H1 (cell line): ENCODE measurements at regions not wholly inside any gene's neighbourhood (a gene's known extent, or its start where the extent isn't known, plus 50 kb on each side); places are given as distances from the start of the nearest gene placed in this dataset.

Experiments
- CHD2 ChIP-seq: IDR thresholded peaks from 2 replicates; pipeline ENCODE4 v1.6.1; 2012; ENCODE audit warnings: low read length, improper control_type of control experiment
- GABPA ChIP-seq: IDR thresholded peaks from 2 replicates; pipeline ENCODE4 v1.6.1; 2011; ENCODE audit warnings: mild to moderate bottlenecking, low read length, moderate library complexity, borderline replicate concordance; ENCODE audit not compliant: insufficient read depth
- KDM1A ChIP-seq: fragments of 200-600, 300-600 bp; sonication (generic); IDR thresholded peaks from 2 replicates; pipeline ENCODE4 v1.7.1; 2016; ENCODE audit warnings: mild to moderate bottlenecking, low read length, borderline replicate concordance
- SAP30 ChIP-seq: fragments of 300-600 bp; sonication (generic); IDR thresholded peaks from 2 replicates; pipeline ENCODE4 v1.7.1; 2012; ENCODE audit warnings: low read length, moderate library complexity, mild to moderate bottlenecking, inconsistent platforms; ENCODE audit not compliant: insufficient read depth, insufficient replicate concordance
- SRF ChIP-seq: IDR thresholded peaks from 2 replicates; pipeline ENCODE4 v1.6.1; 2011; ENCODE audit warnings: mild to moderate bottlenecking, low read depth, low read length, moderate library complexity
- TEAD4 ChIP-seq: IDR thresholded peaks from 2 replicates; pipeline ENCODE4 v1.6.1; 2012; ENCODE audit warnings: low read depth, low read length, inconsistent platforms, mixed read lengths
- TF ChIP-seq, protein P1 (sequence below): fragments of 300-600 bp; sonication (generic); IDR thresholded peaks from 2 replicates; pipeline ENCODE4 v1.7.1; 2012; ENCODE audit warnings: low read length, moderate library complexity, mild to moderate bottlenecking, inconsistent platforms; ENCODE audit not compliant: insufficient replicate concordance
- TF ChIP-seq, protein P2 (sequence below): IDR thresholded peaks from 2 replicates; pipeline ENCODE4 v1.6.1; 2011; ENCODE audit warnings: low read depth, mild to moderate bottlenecking, low read length; ENCODE audit not compliant: insufficient read depth

DNA sequence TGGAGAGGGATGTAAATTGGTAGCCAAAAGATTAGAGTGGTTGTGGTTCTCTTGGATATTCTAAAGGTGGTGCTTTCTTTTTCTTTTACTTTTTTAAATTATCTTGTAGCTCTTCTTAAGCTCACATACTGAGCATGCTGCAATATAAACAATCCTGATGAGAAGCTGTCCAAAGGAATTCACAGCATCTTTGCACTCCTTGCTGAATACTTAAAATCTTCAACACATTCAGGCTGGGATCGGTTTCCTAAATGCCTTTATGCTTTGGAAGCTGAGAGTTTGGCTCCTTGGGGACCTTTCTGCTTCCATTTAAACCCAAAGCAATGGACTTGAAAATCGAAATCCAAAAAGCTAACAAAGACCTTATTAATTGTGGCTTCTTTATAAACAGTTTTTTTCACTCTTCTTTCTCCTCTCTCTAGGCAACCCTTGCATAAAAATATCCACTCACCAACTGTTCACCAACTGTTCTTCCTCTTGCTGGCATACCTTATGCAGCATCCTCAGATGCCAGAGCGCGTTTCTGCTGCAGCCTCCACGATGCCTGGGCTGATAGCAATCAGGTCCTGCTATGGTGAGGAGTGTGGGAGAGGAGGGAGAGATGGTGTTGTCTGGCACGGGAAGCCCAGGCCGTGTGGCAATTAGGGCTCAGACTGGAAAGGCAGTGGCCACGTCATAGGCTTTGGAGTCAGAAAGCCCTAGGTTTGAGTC, 535.8 kb upstream of the DAB1 start (continued):
- TF ChIP-seq, protein P1, sequence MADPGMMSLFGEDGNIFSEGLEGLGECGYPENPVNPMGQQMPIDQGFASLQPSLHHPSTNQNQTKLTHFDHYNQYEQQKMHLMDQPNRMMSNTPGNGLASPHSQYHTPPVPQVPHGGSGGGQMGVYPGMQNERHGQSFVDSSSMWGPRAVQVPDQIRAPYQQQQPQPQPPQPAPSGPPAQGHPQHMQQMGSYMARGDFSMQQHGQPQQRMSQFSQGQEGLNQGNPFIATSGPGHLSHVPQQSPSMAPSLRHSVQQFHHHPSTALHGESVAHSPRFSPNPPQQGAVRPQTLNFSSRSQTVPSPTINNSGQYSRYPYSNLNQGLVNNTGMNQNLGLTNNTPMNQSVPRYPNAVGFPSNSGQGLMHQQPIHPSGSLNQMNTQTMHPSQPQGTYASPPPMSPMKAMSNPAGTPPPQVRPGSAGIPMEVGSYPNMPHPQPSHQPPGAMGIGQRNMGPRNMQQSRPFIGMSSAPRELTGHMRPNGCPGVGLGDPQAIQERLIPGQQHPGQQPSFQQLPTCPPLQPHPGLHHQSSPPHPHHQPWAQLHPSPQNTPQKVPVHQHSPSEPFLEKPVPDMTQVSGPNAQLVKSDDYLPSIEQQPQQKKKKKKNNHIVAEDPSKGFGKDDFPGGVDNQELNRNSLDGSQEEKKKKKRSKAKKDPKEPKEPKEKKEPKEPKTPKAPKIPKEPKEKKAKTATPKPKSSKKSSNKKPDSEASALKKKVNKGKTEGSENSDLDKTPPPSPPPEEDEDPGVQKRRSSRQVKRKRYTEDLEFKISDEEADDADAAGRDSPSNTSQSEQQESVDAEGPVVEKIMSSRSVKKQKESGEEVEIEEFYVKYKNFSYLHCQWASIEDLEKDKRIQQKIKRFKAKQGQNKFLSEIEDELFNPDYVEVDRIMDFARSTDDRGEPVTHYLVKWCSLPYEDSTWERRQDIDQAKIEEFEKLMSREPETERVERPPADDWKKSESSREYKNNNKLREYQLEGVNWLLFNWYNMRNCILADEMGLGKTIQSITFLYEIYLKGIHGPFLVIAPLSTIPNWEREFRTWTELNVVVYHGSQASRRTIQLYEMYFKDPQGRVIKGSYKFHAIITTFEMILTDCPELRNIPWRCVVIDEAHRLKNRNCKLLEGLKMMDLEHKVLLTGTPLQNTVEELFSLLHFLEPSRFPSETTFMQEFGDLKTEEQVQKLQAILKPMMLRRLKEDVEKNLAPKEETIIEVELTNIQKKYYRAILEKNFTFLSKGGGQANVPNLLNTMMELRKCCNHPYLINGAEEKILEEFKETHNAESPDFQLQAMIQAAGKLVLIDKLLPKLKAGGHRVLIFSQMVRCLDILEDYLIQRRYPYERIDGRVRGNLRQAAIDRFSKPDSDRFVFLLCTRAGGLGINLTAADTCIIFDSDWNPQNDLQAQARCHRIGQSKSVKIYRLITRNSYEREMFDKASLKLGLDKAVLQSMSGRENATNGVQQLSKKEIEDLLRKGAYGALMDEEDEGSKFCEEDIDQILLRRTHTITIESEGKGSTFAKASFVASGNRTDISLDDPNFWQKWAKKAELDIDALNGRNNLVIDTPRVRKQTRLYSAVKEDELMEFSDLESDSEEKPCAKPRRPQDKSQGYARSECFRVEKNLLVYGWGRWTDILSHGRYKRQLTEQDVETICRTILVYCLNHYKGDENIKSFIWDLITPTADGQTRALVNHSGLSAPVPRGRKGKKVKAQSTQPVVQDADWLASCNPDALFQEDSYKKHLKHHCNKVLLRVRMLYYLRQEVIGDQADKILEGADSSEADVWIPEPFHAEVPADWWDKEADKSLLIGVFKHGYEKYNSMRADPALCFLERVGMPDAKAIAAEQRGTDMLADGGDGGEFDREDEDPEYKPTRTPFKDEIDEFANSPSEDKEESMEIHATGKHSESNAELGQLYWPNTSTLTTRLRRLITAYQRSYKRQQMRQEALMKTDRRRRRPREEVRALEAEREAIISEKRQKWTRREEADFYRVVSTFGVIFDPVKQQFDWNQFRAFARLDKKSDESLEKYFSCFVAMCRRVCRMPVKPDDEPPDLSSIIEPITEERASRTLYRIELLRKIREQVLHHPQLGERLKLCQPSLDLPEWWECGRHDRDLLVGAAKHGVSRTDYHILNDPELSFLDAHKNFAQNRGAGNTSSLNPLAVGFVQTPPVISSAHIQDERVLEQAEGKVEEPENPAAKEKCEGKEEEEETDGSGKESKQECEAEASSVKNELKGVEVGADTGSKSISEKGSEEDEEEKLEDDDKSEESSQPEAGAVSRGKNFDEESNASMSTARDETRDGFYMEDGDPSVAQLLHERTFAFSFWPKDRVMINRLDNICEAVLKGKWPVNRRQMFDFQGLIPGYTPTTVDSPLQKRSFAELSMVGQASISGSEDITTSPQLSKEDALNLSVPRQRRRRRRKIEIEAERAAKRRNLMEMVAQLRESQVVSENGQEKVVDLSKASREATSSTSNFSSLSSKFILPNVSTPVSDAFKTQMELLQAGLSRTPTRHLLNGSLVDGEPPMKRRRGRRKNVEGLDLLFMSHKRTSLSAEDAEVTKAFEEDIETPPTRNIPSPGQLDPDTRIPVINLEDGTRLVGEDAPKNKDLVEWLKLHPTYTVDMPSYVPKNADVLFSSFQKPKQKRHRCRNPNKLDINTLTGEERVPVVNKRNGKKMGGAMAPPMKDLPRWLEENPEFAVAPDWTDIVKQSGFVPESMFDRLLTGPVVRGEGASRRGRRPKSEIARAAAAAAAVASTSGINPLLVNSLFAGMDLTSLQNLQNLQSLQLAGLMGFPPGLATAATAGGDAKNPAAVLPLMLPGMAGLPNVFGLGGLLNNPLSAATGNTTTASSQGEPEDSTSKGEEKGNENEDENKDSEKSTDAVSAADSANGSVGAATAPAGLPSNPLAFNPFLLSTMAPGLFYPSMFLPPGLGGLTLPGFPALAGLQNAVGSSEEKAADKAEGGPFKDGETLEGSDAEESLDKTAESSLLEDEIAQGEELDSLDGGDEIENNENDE = no peak
- TF ChIP-seq SAP30 (no peak), TEAD4 (no peak), CHD2 (no peak), SRF (no peak), GABPA (no peak), KDM1A (no peak)
- TF ChIP-seq, protein P2, sequence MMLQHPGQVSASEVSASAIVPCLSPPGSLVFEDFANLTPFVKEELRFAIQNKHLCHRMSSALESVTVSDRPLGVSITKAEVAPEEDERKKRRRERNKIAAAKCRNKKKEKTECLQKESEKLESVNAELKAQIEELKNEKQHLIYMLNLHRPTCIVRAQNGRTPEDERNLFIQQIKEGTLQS = no peak
